ENCODE measurements at regions not wholly inside any gene's neighbourhood (a gene's known extent, or its start where the extent isn't known, plus 50 kb on each side); places are given as distances from the start of the nearest gene placed in this dataset.

DNA sequence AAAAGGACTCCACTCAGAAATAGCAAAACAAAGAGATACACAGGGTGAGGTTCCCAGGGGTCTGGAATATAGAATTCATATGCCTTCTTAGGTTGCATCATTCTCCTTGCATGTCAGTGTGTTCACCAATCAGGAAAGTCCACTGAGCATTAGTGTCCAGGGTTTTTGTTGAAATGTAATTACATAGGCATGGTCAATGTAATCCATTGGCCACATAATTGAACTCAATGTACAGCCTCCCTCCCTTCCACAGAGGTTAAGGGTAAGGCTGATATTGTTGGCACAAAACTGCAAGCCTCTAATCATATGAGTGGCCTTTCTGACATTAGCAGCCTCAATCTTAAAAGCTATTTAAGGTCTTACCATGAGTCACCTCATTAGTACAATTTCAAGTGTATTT lies 736.1 kb upstream of the VSTM2A start:
- TF ChIP-seq, protein P1, sequence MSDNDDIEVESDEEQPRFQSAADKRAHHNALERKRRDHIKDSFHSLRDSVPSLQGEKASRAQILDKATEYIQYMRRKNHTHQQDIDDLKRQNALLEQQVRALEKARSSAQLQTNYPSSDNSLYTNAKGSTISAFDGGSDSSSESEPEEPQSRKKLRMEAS (IDR thresholded peaks at IDR 0.05; ENCODE audit: insufficient read depth, insufficient read length), result no peak
- TF ChIP-seq, protein P2, sequence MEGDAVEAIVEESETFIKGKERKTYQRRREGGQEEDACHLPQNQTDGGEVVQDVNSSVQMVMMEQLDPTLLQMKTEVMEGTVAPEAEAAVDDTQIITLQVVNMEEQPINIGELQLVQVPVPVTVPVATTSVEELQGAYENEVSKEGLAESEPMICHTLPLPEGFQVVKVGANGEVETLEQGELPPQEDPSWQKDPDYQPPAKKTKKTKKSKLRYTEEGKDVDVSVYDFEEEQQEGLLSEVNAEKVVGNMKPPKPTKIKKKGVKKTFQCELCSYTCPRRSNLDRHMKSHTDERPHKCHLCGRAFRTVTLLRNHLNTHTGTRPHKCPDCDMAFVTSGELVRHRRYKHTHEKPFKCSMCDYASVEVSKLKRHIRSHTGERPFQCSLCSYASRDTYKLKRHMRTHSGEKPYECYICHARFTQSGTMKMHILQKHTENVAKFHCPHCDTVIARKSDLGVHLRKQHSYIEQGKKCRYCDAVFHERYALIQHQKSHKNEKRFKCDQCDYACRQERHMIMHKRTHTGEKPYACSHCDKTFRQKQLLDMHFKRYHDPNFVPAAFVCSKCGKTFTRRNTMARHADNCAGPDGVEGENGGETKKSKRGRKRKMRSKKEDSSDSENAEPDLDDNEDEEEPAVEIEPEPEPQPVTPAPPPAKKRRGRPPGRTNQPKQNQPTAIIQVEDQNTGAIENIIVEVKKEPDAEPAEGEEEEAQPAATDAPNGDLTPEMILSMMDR (IDR thresholded peaks at IDR 0.05; ENCODE audit: extremely low read depth in 1 of 2, insufficient read depth in 1 of 2, low read depth in 1 of 2, low read length in 2 of 2), result no peak

Data from endothelial cell of umbilical vein (primary cell).